ENCODE measurements at regions not wholly inside any gene's neighbourhood (a gene's known extent, or its start where the extent isn't known, plus 50 kb on each side); places are given as distances from the start of the nearest gene placed in this dataset.
"Not testable (repeated sequence)": the region's sequence is repeated elsewhere in the genome, so short reads cannot be mapped to it uniquely, and the experiment has no call there.

DNA sequence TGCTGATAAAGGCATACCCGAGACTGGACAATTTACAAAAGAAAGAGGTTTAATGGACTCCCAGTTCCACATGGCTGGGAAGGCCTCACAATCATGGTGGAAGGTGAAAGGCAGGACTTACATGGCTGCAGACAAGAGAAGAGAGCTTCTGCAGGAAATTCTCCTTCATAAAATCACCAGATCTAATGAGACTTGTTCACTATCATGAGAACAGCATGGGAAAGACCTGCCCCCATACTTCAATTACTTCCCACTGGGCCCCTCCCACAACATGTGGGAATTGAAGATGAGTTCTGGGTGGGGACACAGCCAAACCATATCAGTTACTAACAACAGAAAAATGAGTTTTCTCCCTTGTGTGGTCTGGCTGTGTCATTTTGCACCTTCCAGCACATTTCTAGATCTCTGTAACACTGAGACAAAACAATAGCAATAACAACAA is 741.4 kb downstream of the KCNT2 start:
- no peak for DNase-seq (ENCODE audit: low read depth)
- H3K4me3 ChIP-seq (ENCODE audit: low read length): no peak overlapping the region
- TF ChIP-seq, protein P1, sequence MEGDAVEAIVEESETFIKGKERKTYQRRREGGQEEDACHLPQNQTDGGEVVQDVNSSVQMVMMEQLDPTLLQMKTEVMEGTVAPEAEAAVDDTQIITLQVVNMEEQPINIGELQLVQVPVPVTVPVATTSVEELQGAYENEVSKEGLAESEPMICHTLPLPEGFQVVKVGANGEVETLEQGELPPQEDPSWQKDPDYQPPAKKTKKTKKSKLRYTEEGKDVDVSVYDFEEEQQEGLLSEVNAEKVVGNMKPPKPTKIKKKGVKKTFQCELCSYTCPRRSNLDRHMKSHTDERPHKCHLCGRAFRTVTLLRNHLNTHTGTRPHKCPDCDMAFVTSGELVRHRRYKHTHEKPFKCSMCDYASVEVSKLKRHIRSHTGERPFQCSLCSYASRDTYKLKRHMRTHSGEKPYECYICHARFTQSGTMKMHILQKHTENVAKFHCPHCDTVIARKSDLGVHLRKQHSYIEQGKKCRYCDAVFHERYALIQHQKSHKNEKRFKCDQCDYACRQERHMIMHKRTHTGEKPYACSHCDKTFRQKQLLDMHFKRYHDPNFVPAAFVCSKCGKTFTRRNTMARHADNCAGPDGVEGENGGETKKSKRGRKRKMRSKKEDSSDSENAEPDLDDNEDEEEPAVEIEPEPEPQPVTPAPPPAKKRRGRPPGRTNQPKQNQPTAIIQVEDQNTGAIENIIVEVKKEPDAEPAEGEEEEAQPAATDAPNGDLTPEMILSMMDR (conservative IDR thresholded peaks at IDR 0.05; ENCODE audit: low read length): no peak

DNA sequence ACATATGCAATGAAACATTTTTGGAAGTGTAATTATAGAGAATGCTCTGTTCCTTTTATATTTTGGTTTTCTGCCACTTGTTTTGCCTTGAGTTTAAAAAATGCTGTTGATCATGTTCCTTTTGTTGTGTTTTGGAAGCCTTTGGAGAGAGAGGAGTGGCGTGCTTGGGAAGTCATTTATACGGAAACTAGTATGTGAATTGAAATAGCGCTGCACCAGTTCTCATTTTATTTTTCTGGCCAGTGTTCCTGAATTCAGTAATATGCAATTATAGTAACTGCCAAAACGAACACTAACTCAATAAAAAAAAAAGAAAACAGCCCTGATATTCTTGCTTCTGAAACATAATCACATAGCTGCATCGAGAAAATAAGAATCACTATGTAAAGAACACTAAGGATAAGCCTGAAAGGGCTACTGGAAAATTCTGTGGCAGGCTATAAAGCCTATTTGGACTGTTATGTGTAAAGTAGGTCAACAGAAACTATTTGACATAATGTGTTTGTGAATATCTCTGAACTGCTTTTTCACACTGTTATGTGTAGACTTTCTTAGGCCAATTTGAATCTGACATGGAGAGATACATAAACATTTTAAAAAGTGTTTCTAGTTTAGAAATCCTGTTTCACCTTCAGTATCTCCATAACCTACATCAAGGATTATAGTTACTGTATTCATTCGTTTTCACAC is 742.0 kb downstream of the KCNT2 start:
- DNase-seq (ENCODE audit: low read depth): no peak
- TF ChIP-seq, protein P1 (conservative IDR thresholded peaks at IDR 0.05; ENCODE audit: low read length): no peak
- H3K4me3 ChIP-seq (ENCODE audit: low read length): no peak overlapping the region

DNA sequence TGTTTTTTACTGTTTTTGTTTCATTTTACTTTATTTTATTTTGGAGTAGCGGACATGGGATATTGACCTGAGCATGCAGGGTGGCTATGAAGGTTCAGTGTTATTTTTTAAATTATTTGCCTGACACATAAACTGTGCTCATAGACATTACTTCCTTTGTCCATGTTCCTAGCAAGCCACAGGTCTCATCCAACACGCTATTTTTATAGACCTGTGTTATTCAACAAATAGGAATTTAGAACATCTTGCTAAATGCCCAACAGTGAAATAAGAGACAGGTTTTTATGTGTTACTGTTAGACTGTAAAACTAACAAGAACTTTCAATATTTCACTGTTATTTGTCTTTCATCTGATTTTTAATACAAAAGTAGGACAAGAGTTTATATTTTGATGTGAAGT is 756.4 kb downstream of the KCNT2 start:
- no peak for DNase-seq (ENCODE audit: low read depth)
- H3K4me3 ChIP-seq (ENCODE audit: low read length): no peak overlapping the region
- TF ChIP-seq, protein P1 (conservative IDR thresholded peaks at IDR 0.05; ENCODE audit: low read length): no peak

DNA sequence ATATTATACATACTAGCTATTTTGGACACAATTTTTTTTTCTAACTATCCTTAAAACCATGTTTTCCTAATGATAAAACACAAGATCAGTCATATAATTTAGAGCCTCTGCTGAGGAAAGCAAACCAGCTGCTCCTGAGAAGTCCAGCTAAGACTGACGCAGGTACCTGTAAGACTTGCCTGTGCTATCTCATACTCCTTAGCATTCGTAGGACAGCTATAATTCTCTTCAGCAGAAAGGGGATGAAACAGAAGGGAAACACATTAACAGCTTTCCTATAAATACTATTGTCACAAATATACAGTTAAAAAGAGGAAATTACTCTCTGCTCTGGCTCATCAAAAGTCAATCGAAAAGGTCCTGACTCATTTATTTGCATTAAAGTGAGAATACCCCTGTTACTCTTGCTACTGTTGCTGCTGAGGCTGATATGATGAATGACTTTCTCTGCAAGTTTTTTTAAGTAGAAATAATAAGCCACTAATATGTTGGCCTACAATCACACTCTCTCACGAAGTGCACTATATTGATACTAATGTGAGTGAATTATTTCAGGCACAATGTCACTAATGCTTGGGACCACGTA is 757.1 kb downstream of the KCNT2 start:
- TF ChIP-seq, protein P1 (conservative IDR thresholded peaks at IDR 0.05; ENCODE audit: low read length): no peak
- DNase-seq (ENCODE audit: low read depth): no peak
- no peak overlapping the region for H3K4me3 ChIP-seq (ENCODE audit: low read length)

DNA sequence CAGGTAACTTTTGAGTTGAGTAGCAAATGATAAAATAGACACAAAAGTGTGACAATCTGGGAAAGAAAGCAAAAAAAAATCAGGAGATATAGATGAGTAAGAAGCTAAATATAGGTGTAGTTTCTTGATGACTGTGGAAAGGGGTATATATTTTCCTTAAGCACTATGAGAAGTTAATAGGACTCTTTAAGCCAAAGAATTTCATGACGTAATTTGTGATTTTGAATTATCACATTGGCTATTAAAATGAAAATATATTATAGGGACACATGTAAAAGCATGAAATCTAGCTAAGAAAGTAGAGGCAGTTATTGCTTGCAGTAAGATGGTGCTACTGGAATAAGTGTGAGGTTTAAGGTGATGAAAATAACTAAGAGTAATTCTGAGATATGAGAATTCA is 759.1 kb downstream of the KCNT2 start:
- TF ChIP-seq, protein P1 (conservative IDR thresholded peaks at IDR 0.05; ENCODE audit: low read length): no peak
- H3K4me3 ChIP-seq (ENCODE audit: low read length): no peak overlapping the region
- no peak for DNase-seq (ENCODE audit: low read depth)

DNA sequence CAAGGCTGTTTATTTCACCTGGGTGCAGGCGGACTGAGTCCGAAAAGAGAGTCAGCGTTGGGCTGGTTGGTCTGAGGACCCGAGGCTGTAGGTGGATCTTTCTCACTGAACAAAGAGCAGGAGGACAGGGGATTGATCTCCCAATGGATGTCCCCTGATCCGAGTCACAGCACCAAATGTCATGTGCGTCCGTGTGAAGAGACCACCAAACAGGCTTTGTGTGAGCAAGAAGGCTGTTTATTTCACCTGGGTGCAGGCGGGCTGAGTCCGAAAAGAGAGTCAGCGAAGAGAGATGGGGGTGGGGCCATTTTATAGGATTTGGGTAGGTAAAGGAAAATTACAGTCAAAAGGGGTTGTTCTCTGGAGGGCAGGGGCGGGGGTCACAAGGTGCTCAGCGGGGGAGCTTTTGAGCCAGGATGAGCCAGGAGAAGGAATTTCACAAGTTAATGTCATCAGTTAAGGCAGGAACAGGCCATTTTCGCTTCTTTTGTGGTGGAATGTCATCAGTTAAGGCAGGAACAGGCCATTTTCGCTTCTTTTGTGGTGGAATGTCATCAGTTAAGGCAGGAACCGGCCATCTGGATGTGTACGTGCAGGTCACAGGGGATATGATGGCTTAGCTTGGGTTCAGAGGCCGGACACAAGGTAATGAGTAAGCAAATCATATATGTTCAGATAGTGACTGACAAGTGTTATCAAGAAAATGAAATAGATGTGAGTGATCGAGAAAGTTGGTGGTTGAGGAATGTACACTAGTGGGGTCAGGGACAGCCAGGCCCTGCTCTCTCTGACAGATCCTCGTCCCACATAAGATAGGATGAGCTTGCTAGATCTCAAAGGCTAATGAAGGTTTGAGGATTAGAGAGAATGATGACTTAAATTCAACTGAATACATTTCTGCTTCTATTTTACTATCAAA is 760.0 kb downstream of the KCNT2 start:
- DNase-seq (ENCODE audit: low read depth); H3K4me3 ChIP-seq (ENCODE audit: low read length): not testable (repeated sequence)

DNA sequence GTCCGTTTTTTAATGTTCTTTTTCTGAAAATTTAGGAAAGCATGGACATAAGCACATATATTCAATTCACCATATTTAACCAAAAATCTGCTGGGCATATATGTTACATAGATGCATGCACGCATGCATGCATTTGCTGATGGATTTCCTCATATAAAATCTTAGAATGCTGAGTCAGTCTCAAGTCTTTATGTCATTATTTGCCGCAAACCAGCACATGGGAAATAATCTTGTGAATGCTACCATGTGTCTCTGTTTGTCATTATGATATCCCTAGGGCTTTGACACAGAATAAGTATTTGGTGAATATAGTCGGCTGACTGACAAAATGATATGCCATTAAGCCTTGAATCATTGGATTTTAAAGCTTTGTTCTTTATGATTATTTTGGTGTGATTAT is 776.5 kb downstream of the KCNT2 start:
- TF ChIP-seq, protein P1 (conservative IDR thresholded peaks at IDR 0.05; ENCODE audit: low read length): no peak
- no peak overlapping the region for H3K4me3 ChIP-seq (ENCODE audit: low read length)
- DNase-seq (ENCODE audit: low read depth): no peak
